B cell (primary cell): ENCODE measurements at regions not wholly inside any gene's neighbourhood (a gene's known extent, or its start where the extent isn't known, plus 50 kb on each side); places are given as distances from the start of the nearest gene placed in this dataset.

Source experiments
- ATAC-seq: fragments of 200-7000 bp; cut with Tn5 transposase; one replicate; pipeline ENCODE4 v1.10.0; 2021; ENCODE audit warnings: low read depth, mild to moderate bottlenecking, moderate number of reproducible peaks, moderate library complexity
- CTCF ChIA-PET: fragments of 350-600 bp; sonication (Branson Sonifier 250); formaldehyde crosslinking; loops from one replicate; lab custom pipeline; 2021; ENCODE audit warnings: antibody characterized with exemption, inconsistent platforms; lab: Charles Lee
- POLR2A ChIA-PET: fragments of 350-600 bp; sonication (Branson Sonifier 250); formaldehyde crosslinking; loops from one replicate; lab custom pipeline; 2021; ENCODE audit warnings: antibody characterized with exemption; lab: Charles Lee
- DNase-seq: peaks from one replicate; pipeline ENCODE4 v3.0.0; 2013
- H2AFZ ChIP-seq: 2 replicates; pipeline ENCODE4 v1.6.1; 2012; ENCODE audit warnings: mild to moderate bottlenecking, low read depth, low read length; ENCODE audit not compliant: insufficient read depth, poor library complexity, severe bottlenecking
- H3K27ac ChIP-seq, 2 donors: 1 replicate in 1 of 2; 2 replicates in 1 of 2; pipeline ENCODE4 v1.5.1; 2012 to 2013; ENCODE audit warnings: low read length in 2 of 2, mild to moderate bottlenecking in 2 of 2, moderate library complexity in 1 of 2
- H3K27me3 ChIP-seq, 4 experiments: fragments of 200-600 bp in 1 of 4; sonication (generic) in 1 of 4; replicated peaks in 1 of 4; 1 replicate in 2 of 4; 2 replicates in 2 of 4; pipeline versions ENCODE4 v1.6.1 to v1.7.0; 2013 to 2016; ENCODE audit warnings: low read length in 3 of 4, mild to moderate bottlenecking in 2 of 4, mixed read lengths in 1 of 4, moderate library complexity in 1 of 4; ENCODE audit not compliant: insufficient read depth in 4 of 4, control insufficient read depth in 3 of 4; ENCODE audit errors: control extremely low read depth in 1 of 4
- H3K36me3 ChIP-seq, 2 experiments: replicated peaks in 1 of 2; 1 replicate in 1 of 2; 2 replicates in 1 of 2; pipeline versions ENCODE4 v1.6.1 to v1.7.1; 2013; ENCODE audit warnings: low read length in 1 of 2; ENCODE audit not compliant: insufficient read depth in 2 of 2, control insufficient read depth in 1 of 2; ENCODE audit errors: control extremely low read depth in 1 of 2, extremely low read depth in 1 of 2
- H3K4me1 ChIP-seq, 2 donors: fragments of 200-600 bp in 1 of 2; sonication (generic) in 1 of 2; 1 replicate in 1 of 2; 2 replicates in 1 of 2; pipeline versions ENCODE4 v1.5.1 to v1.6.1; 2013 to 2017; ENCODE audit warnings: low read length in 2 of 2; ENCODE audit not compliant: control insufficient read depth in 2 of 2, insufficient read depth in 2 of 2
- H3K4me2 ChIP-seq: replicated peaks from 2 replicates; pipeline ENCODE3; 2012; ENCODE audit warnings: mild to moderate bottlenecking, low read depth, low read length; ENCODE audit not compliant: poor library complexity, severe bottlenecking
- H3K4me3 ChIP-seq, 5 experiments: fragments of 200-600 bp in 1 of 5; sonication (generic) in 1 of 5; 1 replicate in 3 of 5; 2 replicates in 2 of 5; pipeline versions ENCODE4 v1.5.1 to v1.7.0; 2011 to 2016; ENCODE audit warnings: low read length in 4 of 5, mild to moderate bottlenecking in 4 of 5, low read depth in 2 of 5, control low read depth in 1 of 5, moderate library complexity in 1 of 5; ENCODE audit not compliant: insufficient read depth in 1 of 5; ENCODE audit errors: control extremely low read depth in 1 of 5, extremely low read depth in 1 of 5
- H3K79me2 ChIP-seq: fragments of 200-600 bp; sonication (generic); one replicate; pipeline ENCODE4 v1.6.0; 2016; ENCODE audit warnings: low read length; ENCODE audit not compliant: control insufficient read depth, insufficient read depth
- H3K9ac ChIP-seq: fragments of 200-600 bp; sonication (generic); 2 replicates; pipeline ENCODE4 v1.6.1; 2017; ENCODE audit warnings: mild to moderate bottlenecking, low read length, moderate library complexity
- H3K9me3 ChIP-seq, 3 donors: one replicate each; pipeline versions ENCODE4 v1.6.1 to v1.7.1; 2013; ENCODE audit warnings: low read length in 2 of 3; ENCODE audit not compliant: control insufficient read depth in 2 of 3, insufficient read depth in 1 of 3; ENCODE audit errors: control extremely low read depth in 1 of 3
- H4K20me1 ChIP-seq: 2 replicates; pipeline ENCODE4 v1.6.0; 2012; ENCODE audit warnings: mild to moderate bottlenecking, low read length; ENCODE audit not compliant: insufficient read depth, control insufficient read depth, poor library complexity, severe bottlenecking
- H3K27ac Mint-ChIP-seq: one replicate; pipeline ENCODE4 v1.8.0; 2021; ENCODE audit warnings: mixed read lengths
- H3K27me3 Mint-ChIP-seq: one replicate; pipeline ENCODE4 v1.8.0; 2021; ENCODE audit warnings: mixed read lengths
- H3K4me1 Mint-ChIP-seq: one replicate; pipeline ENCODE4 v1.8.0; 2021; ENCODE audit warnings: mixed read lengths
- H3K4me3 Mint-ChIP-seq: one replicate; pipeline ENCODE4 v1.8.0; 2021; ENCODE audit warnings: mixed read lengths
- H3K9me3 Mint-ChIP-seq: one replicate; pipeline ENCODE4 v1.8.0; 2022; ENCODE audit warnings: mixed read lengths; ENCODE audit not compliant: insufficient read depth
- CTCF ChIP-seq: fragments of 200-600 bp; IDR thresholded peaks from one replicate; pipeline ENCODE4 v1.8.0; 2022; ENCODE audit warnings: antibody characterized with exemption, mild to moderate bottlenecking
- EZH2 ChIP-seq: IDR thresholded peaks from 2 replicates; pipeline ENCODE4 v1.6.1; 2012; ENCODE audit warnings: borderline replicate concordance, low read depth, mild to moderate bottlenecking, moderate library complexity, low read length; ENCODE audit not compliant: insufficient read depth, poor library complexity, severe bottlenecking
- WGBS: methylation state at CpG from one replicate; pipeline ENCODE4 v1.1.5; 2013; ENCODE audit warnings: missing lambda C conversion rate; ENCODE audit not compliant: insufficient coverage; 5-methylcytosine and 5-hydroxymethylcytosine counted together
- intact Hi-C: fragments of 100-400 bp; cut with micrococcal nuclease; formaldehyde crosslinking; loops from one replicate; pipeline ENCODE4 v1.10.0; 2022

GRCh38 chr2:83471655-83472054 lies 987.4 kb downstream of the SUCLG1 start:
- no peak overlapping the region for H3K4me3 ChIP-seq
- H3K4me2 ChIP-seq = no peak overlapping the region
- POLR2A ChIA-PET = no interaction called here
- H3K27me3 ChIP-seq = no peaks in the 10 kb centered on the region
- no CpG with 5 or more reads among the region's 1 CpG for WGBS
- intact Hi-C loops = no loop called here
- no peaks in the 10 kb centered on the region for H4K20me1 ChIP-seq
- no peaks in the 10 kb centered on the region for H3K36me3 ChIP-seq
- TF ChIP-seq CTCF = no peak
- TF ChIP-seq EZH2 = no peak
- Mint-ChIP-seq H3K27me3 (no peaks in the 10 kb centered on the region), H3K4me3 (no peak overlapping the region), H3K4me1 (no peaks in the 10 kb centered on the region), H3K27ac (no peak overlapping the region), H3K9me3 (peaks cover 4% of the 10 kb centered on the region)
- no peaks in the 10 kb centered on the region for H3K79me2 ChIP-seq
- ATAC-seq (no peak), DNase-seq (no peak)
- no peak overlapping the region for H3K27ac ChIP-seq
- H3K9ac ChIP-seq = no peak overlapping the region
- CTCF ChIA-PET = no interaction called here
- no peak overlapping the region for H2AFZ ChIP-seq
- H3K4me1 ChIP-seq = no peaks in the 10 kb centered on the region
- peaks cover 0 to 3% (median 0%) of the 10 kb centered on the region in 3 donors for H3K9me3 ChIP-seq

GRCh38 chr2:83470928-83471327 lies 988.2 kb downstream of the SUCLG1 start:
- Histone ChIP-seq H3K9ac (no peak overlapping the region), H4K20me1 (no peaks in the 10 kb centered on the region), H3K79me2 (no peaks in the 10 kb centered on the region), H2AFZ (no peak overlapping the region), H3K9me3 (peaks cover 0 to 3% (median 0%) of the 10 kb centered on the region in 3 donors), H3K4me3 (no peak overlapping the region), H3K27ac (no peak overlapping the region), H3K27me3 (no peaks in the 10 kb centered on the region), H3K4me2 (no peak overlapping the region), H3K4me1 (no peaks in the 10 kb centered on the region), H3K36me3 (no peaks in the 10 kb centered on the region)
- Mint-ChIP-seq H3K4me1 (no peaks in the 10 kb centered on the region), H3K27me3 (no peaks in the 10 kb centered on the region), H3K9me3 (peaks cover 4% of the 10 kb centered on the region), H3K4me3 (no peak overlapping the region), H3K27ac (no peak overlapping the region)
- intact Hi-C loops = no loop called here
- no peak for TF ChIP-seq CTCF
- CTCF ChIA-PET = no interaction called here
- POLR2A ChIA-PET = no interaction called here
- no peak for DNase-seq
- no peak for ATAC-seq
